Astrocyte (in vitro differentiated cells and primary cell): ENCODE measurements at regions not wholly inside any gene's neighbourhood (a gene's known extent, or its start where the extent isn't known, plus 50 kb on each side); places are given as distances from the start of the nearest gene placed in this dataset.

Source experiments
- EZH2 ChIP-seq: IDR thresholded peaks from 2 replicates; pipeline ENCODE4 v1.6.1; 2012; ENCODE audit warnings: mild to moderate bottlenecking, low read length, inconsistent platforms; ENCODE audit not compliant: insufficient read depth
- TF ChIP-seq, protein P1 (sequence below): IDR thresholded peaks from 2 replicates; pipeline ENCODE4 v1.5.1; 2011; ENCODE audit warnings: low read depth, mild to moderate bottlenecking, inconsistent platforms, low read length, moderate library complexity; ENCODE audit not compliant: insufficient read depth

DNA sequence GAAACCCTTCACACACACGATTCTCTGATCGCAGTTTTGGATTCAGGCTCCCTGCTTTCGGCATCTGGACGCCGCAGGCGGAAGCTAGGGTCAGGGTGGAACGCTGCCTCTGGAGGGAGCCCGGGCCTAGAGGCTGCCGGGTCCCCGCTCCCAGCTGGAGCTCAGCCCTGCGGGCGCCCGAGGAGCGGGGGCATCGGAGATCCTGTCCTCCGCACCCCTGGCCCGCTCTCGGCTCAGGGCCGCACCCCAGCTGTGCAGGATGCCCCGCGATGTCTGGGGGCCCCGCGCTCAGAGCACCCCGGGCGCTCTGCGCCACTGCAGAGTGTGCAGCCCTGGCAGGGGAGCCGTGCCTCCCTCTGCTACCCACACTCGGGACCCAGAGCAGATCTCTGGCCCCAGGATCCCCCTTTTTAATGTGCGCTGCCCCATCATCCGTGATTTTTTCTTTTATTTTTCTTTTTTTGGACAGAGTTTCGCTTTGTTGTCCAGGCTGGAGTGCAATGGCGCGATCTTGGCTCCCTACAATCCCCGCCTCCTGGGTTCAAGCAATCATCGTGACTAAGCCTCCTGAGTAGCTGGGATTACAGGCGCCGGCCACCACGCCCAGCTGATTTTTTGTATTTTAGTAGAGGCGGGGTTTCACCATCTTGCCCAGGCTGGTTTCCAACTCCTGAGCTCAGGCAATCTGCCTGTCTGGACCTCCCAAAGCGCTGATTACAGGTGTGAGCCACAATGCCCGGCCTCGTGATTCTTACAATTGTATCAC is 54.8 kb upstream of the TUBA3E start:
- TF ChIP-seq, protein P1, sequence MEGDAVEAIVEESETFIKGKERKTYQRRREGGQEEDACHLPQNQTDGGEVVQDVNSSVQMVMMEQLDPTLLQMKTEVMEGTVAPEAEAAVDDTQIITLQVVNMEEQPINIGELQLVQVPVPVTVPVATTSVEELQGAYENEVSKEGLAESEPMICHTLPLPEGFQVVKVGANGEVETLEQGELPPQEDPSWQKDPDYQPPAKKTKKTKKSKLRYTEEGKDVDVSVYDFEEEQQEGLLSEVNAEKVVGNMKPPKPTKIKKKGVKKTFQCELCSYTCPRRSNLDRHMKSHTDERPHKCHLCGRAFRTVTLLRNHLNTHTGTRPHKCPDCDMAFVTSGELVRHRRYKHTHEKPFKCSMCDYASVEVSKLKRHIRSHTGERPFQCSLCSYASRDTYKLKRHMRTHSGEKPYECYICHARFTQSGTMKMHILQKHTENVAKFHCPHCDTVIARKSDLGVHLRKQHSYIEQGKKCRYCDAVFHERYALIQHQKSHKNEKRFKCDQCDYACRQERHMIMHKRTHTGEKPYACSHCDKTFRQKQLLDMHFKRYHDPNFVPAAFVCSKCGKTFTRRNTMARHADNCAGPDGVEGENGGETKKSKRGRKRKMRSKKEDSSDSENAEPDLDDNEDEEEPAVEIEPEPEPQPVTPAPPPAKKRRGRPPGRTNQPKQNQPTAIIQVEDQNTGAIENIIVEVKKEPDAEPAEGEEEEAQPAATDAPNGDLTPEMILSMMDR = no peak
- TF ChIP-seq EZH2 = no peak
